ENCODE measurements at regions not wholly inside any gene's neighbourhood (a gene's known extent, or its start where the extent isn't known, plus 50 kb on each side); places are given as distances from the start of the nearest gene placed in this dataset.

- Histone ChIP-seq H3K9me3 (no peaks in the 10 kb centered on the region), H3K4me3 (replicated peaks in 1 of 3) (no peak overlapping the region), H3K27me3 (no peaks in the 10 kb centered on the region), H3K36me3 (no peaks in the 10 kb centered on the region), H3K4me1 (peaks cover 5 to 10% of the 10 kb centered on the region in 2 donors), H3K27ac (no peak overlapping the region)
- DNase-seq, result no peak
- intact Hi-C loops (cut with DNase I), result no loop called here
- TF ChIP-seq POLR2A (IDR thresholded peaks at IDR 0.05), result no peak
- TF ChIP-seq, protein P1, sequence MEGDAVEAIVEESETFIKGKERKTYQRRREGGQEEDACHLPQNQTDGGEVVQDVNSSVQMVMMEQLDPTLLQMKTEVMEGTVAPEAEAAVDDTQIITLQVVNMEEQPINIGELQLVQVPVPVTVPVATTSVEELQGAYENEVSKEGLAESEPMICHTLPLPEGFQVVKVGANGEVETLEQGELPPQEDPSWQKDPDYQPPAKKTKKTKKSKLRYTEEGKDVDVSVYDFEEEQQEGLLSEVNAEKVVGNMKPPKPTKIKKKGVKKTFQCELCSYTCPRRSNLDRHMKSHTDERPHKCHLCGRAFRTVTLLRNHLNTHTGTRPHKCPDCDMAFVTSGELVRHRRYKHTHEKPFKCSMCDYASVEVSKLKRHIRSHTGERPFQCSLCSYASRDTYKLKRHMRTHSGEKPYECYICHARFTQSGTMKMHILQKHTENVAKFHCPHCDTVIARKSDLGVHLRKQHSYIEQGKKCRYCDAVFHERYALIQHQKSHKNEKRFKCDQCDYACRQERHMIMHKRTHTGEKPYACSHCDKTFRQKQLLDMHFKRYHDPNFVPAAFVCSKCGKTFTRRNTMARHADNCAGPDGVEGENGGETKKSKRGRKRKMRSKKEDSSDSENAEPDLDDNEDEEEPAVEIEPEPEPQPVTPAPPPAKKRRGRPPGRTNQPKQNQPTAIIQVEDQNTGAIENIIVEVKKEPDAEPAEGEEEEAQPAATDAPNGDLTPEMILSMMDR (IDR thresholded peaks at IDR 0.05), result no peak
- 80 to 87% methylated on average over 6 of the region's 6 CpGs for WGBS, 2 donors
These were observed 578.4 kb downstream of the CCDC171 start for GRCh38 chr9:16131264-16131663.

- no peak for TF ChIP-seq POLR2A (IDR thresholded peaks at IDR 0.05)
- TF ChIP-seq, protein P1 (IDR thresholded peaks at IDR 0.05), result no peak
- Histone ChIP-seq H3K9me3 (no peaks in the 10 kb centered on the region), H3K36me3 (no peaks in the 10 kb centered on the region), H3K27ac (no peak overlapping the region), H3K4me1 (peaks cover 0 to 6% of the 10 kb centered on the region in 2 donors), H3K27me3 (no peaks in the 10 kb centered on the region), H3K4me3 (replicated peaks in 1 of 3) (no peak overlapping the region)
- intact Hi-C loops (cut with DNase I), result no loop called here
- no peak for DNase-seq
- 89 to 93% methylated on average over 6 of the region's 6 CpGs for WGBS, 2 donors
These were observed 579.7 kb downstream of the CCDC171 start for GRCh38 chr9:16132513-16132912.

- TF ChIP-seq, protein P1 (IDR thresholded peaks at IDR 0.05), result no peak
- no peak for TF ChIP-seq POLR2A (IDR thresholded peaks at IDR 0.05)
- intact Hi-C loops (cut with DNase I), result no loop called here
- Histone ChIP-seq H3K9me3 (no peaks in the 10 kb centered on the region), H3K4me1 (peaks cover 0 to 6% of the 10 kb centered on the region in 2 donors), H3K4me3 (replicated peaks in 1 of 3) (no peak overlapping the region), H3K27ac (no peak overlapping the region), H3K27me3 (no peaks in the 10 kb centered on the region), H3K36me3 (no peaks in the 10 kb centered on the region)
- DNase-seq, result no peak
These were observed 580.2 kb downstream of the CCDC171 start for GRCh38 chr9:16133032-16133431.

GRCh38 chr9:16133556-16134227 is 580.8 kb downstream of the CCDC171 start:
- Histone ChIP-seq H3K9me3 (no peaks in the 10 kb centered on the region), H3K4me1 (peaks cover 0 to 6% of the 10 kb centered on the region in 2 donors), H3K27me3 (no peaks in the 10 kb centered on the region), H3K36me3 (no peaks in the 10 kb centered on the region), H3K4me3 (replicated peaks in 1 of 3) (no peak overlapping the region), H3K27ac (no peak overlapping the region)
- intact Hi-C loops (cut with DNase I), result no loop called here
- TF ChIP-seq, protein P1 (IDR thresholded peaks at IDR 0.05), result peak in 5 of 6 experiments; percentile 23 to 61 (median 45)
- TF ChIP-seq POLR2A (IDR thresholded peaks at IDR 0.05), result no peak
- 32 to 34% methylated on average over 19 of the region's 19 CpGs for WGBS, 2 donors
- DNase-seq, result peak; percentile 48 to 57

DNA sequence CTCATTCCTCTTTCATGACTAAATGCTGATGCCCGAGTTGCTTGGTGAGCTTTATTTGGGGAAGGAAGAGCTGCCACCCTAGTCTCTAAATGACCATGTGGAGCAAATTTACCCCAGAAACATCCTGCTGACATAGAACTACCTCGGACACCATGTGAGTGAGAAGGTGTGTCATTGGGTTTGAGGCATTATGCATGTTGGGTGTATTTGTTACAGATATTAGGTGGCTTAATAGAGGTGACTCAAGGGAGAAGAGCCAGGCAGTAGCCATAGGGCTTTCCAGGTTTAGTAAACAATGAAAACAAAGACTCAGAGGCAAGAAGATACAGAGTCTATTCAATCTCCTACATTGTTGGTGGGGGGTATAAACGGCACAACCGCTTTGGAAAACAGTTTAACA is 581.5 kb downstream of the CCDC171 start:
- H3K9me3 ChIP-seq, result no peaks in the 10 kb centered on the region
- H3K27me3 ChIP-seq, result no peaks in the 10 kb centered on the region
- 89 to 94% methylated on average over 4 of the region's 4 CpGs for WGBS, 2 donors
- intact Hi-C loops (cut with DNase I), result no loop called here
- no peaks in the 10 kb centered on the region for H3K36me3 ChIP-seq
- DNase-seq, result no peak
- TF ChIP-seq, protein P1 (IDR thresholded peaks at IDR 0.05), result no peak
- no peak for TF ChIP-seq POLR2A (IDR thresholded peaks at IDR 0.05)
- H3K27ac ChIP-seq, result no peak overlapping the region
- peaks cover 0 to 6% of the 10 kb centered on the region in 2 donors for H3K4me1 ChIP-seq
- no peak overlapping the region for H3K4me3 ChIP-seq (replicated peaks in 1 of 3)
